ENCODE measurements at regions not wholly inside any gene's neighbourhood (a gene's known extent, or its start where the extent isn't known, plus 50 kb on each side); places are given as distances from the start of the nearest gene placed in this dataset.

GRCh38 chr5:174411479-174411819 is 312.9 kb upstream of the MSX2 start:
- TF ChIP-seq MTA3 (IDR thresholded peaks at IDR 0.05; ENCODE audit: borderline replicate concordance, low read length) (no peak), CTCF (IDR thresholded peaks at IDR 0.05 in 2 of 3, conservative IDR thresholded peaks at IDR 0.05 in 1 of 3; ENCODE audit: control insufficient read depth in 2 of 3, extremely low read depth in 1 of 3, insufficient read depth in 1 of 3, low read depth in 3 of 3, low read length in 3 of 3) (no peak), NFYB (IDR thresholded peaks at IDR 0.05; ENCODE audit: insufficient read depth, low read depth, low read length) (no peak), CEBPB (IDR thresholded peaks at IDR 0.05; ENCODE audit: borderline replicate concordance in 1 of 2, low read depth in 2 of 2, low read length in 2 of 2) (no peak), TAF1 (IDR thresholded peaks at IDR 0.05; ENCODE audit: borderline replicate concordance, low read depth, low read length) (no peak)

Data from GM12878 (cell line).